Prostate gland (tissue), 2 donors: ENCODE measurements at regions not wholly inside any gene's neighbourhood (a gene's known extent, or its start where the extent isn't known, plus 50 kb on each side); places are given as distances from the start of the nearest gene placed in this dataset.

Experiments used
- DNase-seq: peaks from one replicate; pipeline ENCODE4 v3.0.0-alpha.2; 2019; ENCODE audit warnings: low spot score
- H3K27ac ChIP-seq, 2 donors: fragments of 200-600 bp; sonication (generic); 2 replicates each; pipeline ENCODE4 v1.5.1; 2017 to 2019
- H3K27me3 ChIP-seq: fragments of 200-600 bp; sonication (generic); replicated peaks from 2 replicates; pipeline ENCODE4 v1.5.1; 2019; ENCODE audit not compliant: insufficient read depth
- H3K36me3 ChIP-seq, 2 donors: fragments of 200-600 bp; sonication (generic); 1 replicate in 1 of 2; 2 replicates in 1 of 2; pipeline versions ENCODE4 v1.5.1 to v1.8.1; 2017 to 2019
- H3K4me1 ChIP-seq: fragments of 200-600 bp; sonication (generic); replicated peaks from 2 replicates; pipeline ENCODE4 v1.5.1; 2019
- H3K4me3 ChIP-seq, 2 donors: fragments of 200-600 bp; sonication (generic); 2 replicates each; pipeline ENCODE4 v1.5.1; 2017 to 2019
- H3K9me3 ChIP-seq: fragments of 200-600 bp; sonication (generic); 2 replicates; pipeline ENCODE4 v1.5.1; 2017
- CTCF ChIP-seq, 4 experiments: fragments of 200-600 bp in 2 of 4; fragments of 450-650 bp in 2 of 4; sonication (generic) in 2 of 4; IDR thresholded peaks; 1 replicate in 3 of 4; 2 replicates in 1 of 4; pipeline ENCODE4 v1.5.1; 2016 to 2019; ENCODE audit warnings: antibody characterized with exemption in 4 of 4, mild to moderate bottlenecking in 2 of 4, moderate library complexity in 2 of 4
- POLR2A ChIP-seq: fragments of 450-650 bp; IDR thresholded peaks from one replicate; pipeline ENCODE4 v1.6.1; 2016; ENCODE audit warnings: antibody characterized with exemption, mild to moderate bottlenecking
- POLR2AphosphoS5 ChIP-seq: sonication (generic); formaldehyde crosslinking; IDR thresholded peaks from one replicate; pipeline ENCODE4 v1.6.1; 2017; ENCODE audit warnings: antibody characterized with exemption
- WGBS: methylation state at CpG from one replicate; pipeline ENCODE4 v1.1.5; 2018; 5-methylcytosine and 5-hydroxymethylcytosine counted together
- intact Hi-C: fragments of 100-400 bp; cut with DNase I; formaldehyde crosslinking; loops from one replicate; pipeline ENCODE4 v1.14.2; 2022
- small RNA-seq, 2 donors: library from RNA; depleted of rRNA; stranded (forward); fragments of <200 nt; gene quantifications; one replicate each; pipeline ENCODE3, GENCODE V24; 2016

DNA sequence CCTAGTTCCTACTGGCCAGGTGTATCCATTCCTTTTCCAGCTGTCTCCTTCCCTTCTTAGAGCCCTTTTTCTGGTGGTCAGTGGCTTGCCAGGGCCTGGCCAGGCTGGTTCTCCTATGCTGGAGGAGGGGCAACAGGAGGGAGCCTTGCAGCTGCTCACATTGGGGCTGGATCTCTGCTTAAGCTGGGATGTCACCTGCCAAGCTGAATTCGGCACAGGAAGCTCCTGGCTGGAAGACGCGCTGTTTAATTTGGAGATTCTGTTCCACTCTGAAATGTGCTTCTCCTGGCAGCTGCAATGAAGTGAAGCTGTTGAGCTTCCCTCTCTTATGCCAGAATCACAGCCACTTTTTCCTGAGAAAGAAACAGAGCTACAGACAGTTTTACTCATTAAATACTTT, 56.0 kb upstream of the POU3F1 start:
- Histone ChIP-seq H3K4me3 (no peak overlapping the region), H3K36me3 (no peaks in the 10 kb centered on the region), H3K4me1 (no peaks in the 10 kb centered on the region), H3K9me3 (no peaks in the 10 kb centered on the region), H3K27ac (no peak overlapping the region), H3K27me3 (no peaks in the 10 kb centered on the region)
- DNase-seq = no peak
- WGBS = 55% methylated on average over 3 of the region's 3 CpGs
- TF ChIP-seq POLR2AphosphoS5 = no peak
- TF ChIP-seq POLR2A = no peak
- no peak for TF ChIP-seq CTCF (IDR thresholded peaks at IDR 0.05)
- intact Hi-C loops = no loop called here

- intact Hi-C loops = no loop called here
- H3K4me3 ChIP-seq = no peak overlapping the region
- H3K36me3 ChIP-seq = no peaks in the 10 kb centered on the region
- TF ChIP-seq POLR2AphosphoS5 = no peak
- no peak for TF ChIP-seq CTCF (IDR thresholded peaks at IDR 0.05)
- no peak for TF ChIP-seq POLR2A
- no peak for DNase-seq
- H3K27me3 ChIP-seq = no peaks in the 10 kb centered on the region
- no peak overlapping the region for H3K27ac ChIP-seq
- H3K9me3 ChIP-seq = no peaks in the 10 kb centered on the region
- no peaks in the 10 kb centered on the region for H3K4me1 ChIP-seq
- 66% methylated on average over 8 of the region's 8 CpGs for WGBS
Observed at GRCh38 chr1:38101037-38101785, 54.6 kb upstream of the POU3F1 start.

DNA sequence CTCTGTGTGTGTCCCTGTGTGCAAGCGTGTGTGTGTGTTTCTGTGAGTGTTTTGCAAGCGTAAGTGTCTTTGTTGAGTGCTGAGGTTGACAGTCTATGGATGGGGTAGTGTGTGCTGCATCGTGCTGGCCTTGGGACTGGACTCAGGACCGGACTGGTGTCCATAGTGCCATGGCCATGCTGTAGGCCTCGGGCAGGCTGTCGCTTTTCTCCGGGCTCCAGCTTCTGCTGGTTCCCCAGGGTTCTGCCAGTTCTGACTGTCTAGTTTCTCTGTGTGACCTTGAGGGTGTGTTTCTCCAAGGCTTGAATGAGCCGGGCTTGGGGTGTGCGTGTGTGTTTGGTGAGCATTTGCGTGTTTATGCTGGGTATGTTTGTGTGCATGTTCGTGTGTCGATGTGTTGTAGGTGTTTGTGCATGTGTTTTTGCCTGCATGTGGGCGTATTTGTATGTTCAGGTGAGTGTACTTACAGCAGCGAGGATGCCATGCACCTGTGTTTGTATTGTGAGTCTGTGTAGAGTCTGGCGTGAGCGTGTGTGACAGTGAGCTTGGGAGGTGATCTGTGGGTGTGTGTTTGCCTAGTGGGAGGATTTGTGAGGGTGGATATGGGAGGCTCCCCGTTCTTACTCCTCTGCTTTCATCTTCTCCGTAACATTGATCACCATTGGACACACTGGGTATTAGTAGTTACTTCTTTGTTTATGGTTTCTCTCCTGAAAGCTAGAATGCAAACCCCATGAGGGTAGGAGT, 51.7 kb upstream of the POU3F1 start:
- H3K4me3 ChIP-seq = no peak overlapping the region
- TF ChIP-seq POLR2A = no peak
- no peak for TF ChIP-seq CTCF (IDR thresholded peaks at IDR 0.05)
- TF ChIP-seq POLR2AphosphoS5 = no peak
- no peaks in the 10 kb centered on the region for H3K36me3 ChIP-seq
- 90% methylated on average over 15 of the region's 18 CpGs for WGBS
- no peak overlapping the region for H3K27ac ChIP-seq
- no peaks in the 10 kb centered on the region for H3K9me3 ChIP-seq
- H3K27me3 ChIP-seq = no peaks in the 10 kb centered on the region
- no peak for DNase-seq
- H3K4me1 ChIP-seq = no peaks in the 10 kb centered on the region
- intact Hi-C loops = no loop called here

DNA sequence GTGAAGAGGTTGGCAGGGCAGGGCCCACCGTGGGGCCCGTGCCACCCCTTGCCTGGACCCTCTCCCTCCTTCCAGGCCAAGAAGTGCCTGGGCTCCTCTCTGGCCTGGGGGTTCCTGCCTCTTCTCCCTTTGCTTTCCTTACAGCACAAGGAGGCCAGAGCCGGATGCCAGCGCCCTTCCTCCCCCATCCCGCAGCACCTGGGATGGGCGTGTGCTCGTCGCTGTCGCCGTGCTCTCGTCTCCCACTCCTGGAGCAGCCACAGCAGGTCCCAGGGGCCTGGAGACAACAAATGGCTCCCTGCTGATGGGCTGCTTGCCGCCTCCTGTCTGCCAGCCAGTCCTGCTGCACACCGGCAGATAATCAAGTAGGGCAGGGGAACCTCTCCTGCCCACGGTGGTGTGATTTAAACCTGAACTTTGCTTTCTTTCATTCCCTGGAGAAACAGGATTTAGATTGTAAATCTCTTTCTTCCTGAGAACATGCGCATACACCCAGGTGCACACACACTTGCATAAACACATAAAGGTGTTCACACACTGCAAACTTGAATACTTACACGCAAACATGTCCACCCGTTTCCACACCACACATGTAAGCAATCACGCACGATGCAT, 50.8 kb upstream of the POU3F1 start:
- 69% methylated on average over 19 of the region's 19 CpGs for WGBS
- intact Hi-C loops = no loop called here
- Histone ChIP-seq H3K27me3 (no peaks in the 10 kb centered on the region), H3K4me3 (no peak overlapping the region), H3K9me3 (no peaks in the 10 kb centered on the region), H3K27ac (no peak overlapping the region), H3K4me1 (no peaks in the 10 kb centered on the region), H3K36me3 (no peaks in the 10 kb centered on the region)
- TF ChIP-seq POLR2A (no peak), CTCF (IDR thresholded peaks at IDR 0.05) (no peak), POLR2AphosphoS5 (no peak)
- DNase-seq = no peak

Small RNAs in the stretch of these regions (small RNA-seq; reads per million reads assigned to genes)
- 0 reads per million in 2 donors for gene RNU6-753P
